ENCODE measurements at regions not wholly inside any gene's neighbourhood (a gene's known extent, or its start where the extent isn't known, plus 50 kb on each side); places are given as distances from the start of the nearest gene placed in this dataset.
A peak's percentile ranks its signal among the peaks of the same experiment; 100 is the strongest.

DNA sequence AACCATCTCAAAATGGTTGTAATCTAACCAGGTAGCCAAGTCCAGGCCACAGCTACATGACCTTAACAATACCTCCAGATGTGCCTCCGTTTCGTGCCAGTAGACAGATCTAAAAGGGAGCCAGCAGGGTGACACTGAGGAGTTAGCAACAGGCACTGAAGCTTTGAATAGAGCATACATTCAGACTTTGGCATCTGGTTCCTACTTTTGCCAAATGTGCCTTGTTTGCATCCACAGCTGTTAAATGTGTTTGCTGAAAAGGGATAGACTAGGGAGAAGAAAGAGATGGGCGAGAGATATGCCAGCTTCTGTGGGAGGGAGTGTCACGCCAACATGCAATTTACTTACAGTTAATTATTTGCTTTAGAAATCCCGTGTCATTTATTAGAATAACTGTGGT, 1433.9 kb upstream of the CADM2 start:
- WGBS (ENCODE audit: low lambda C conversion rate, missing lambda C conversion rate) = 74% methylated on average over 5 of the region's 5 CpGs
- TF ChIP-seq EZH2phosphoT487 (IDR thresholded peaks at IDR 0.05; ENCODE audit: low read depth, severe bottlenecking, unreplicated experiment) (no peak), EZH2 (IDR thresholded peaks at IDR 0.05; ENCODE audit: borderline replicate concordance) (no peak)
- TF ChIP-seq, protein P1, sequence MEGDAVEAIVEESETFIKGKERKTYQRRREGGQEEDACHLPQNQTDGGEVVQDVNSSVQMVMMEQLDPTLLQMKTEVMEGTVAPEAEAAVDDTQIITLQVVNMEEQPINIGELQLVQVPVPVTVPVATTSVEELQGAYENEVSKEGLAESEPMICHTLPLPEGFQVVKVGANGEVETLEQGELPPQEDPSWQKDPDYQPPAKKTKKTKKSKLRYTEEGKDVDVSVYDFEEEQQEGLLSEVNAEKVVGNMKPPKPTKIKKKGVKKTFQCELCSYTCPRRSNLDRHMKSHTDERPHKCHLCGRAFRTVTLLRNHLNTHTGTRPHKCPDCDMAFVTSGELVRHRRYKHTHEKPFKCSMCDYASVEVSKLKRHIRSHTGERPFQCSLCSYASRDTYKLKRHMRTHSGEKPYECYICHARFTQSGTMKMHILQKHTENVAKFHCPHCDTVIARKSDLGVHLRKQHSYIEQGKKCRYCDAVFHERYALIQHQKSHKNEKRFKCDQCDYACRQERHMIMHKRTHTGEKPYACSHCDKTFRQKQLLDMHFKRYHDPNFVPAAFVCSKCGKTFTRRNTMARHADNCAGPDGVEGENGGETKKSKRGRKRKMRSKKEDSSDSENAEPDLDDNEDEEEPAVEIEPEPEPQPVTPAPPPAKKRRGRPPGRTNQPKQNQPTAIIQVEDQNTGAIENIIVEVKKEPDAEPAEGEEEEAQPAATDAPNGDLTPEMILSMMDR (IDR thresholded peaks at IDR 0.05; ENCODE audit: poor library complexity) = no peak
- no peak for DNase-seq (ENCODE audit: low spot score)

DNA sequence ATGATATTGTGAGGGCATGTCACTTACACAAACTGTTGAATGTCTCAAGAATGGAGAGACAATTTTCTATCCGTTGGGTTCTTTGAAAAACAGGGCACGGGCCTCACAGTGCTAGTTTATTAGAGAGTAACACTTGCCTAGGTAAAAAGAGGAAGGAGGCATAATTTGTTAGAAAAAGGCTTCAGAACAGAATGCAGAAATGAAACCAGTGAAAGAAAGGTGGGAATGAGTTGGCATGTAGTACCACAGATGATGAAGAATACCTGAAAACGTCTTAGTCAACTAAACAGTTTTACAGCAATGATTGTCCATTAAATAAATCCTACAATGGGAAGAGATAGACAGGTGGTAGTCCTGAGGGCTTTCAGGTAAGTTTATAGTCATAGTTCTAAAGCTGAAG, 1399.7 kb upstream of the CADM2 start:
- Histone ChIP-seq H3K4me2 (no peak overlapping the region), H3K9me2 (replicated peaks; ENCODE audit: insufficient read depth) (no peaks in the 10 kb centered on the region), H2AFZ (no peak overlapping the region), H3K27ac (no peak overlapping the region), H3K27me3 (no peaks in the 10 kb centered on the region), H3K79me2 (no peaks in the 10 kb centered on the region), H3K4me3 (no peak overlapping the region), H4K20me1 (ENCODE audit: insufficient read depth, poor library complexity, severe bottlenecking) (no peaks in the 10 kb centered on the region), H3K9me3 (ENCODE audit: low read depth) (no peaks in the 10 kb centered on the region), H3K4me1 (ENCODE audit: insufficient read depth) (no peaks in the 10 kb centered on the region), H3K36me3 (replicated peaks; ENCODE audit: insufficient read depth, low read depth) (no peaks in the 10 kb centered on the region)
- WGBS (ENCODE audit: low lambda C conversion rate, missing lambda C conversion rate) = 91% methylated on average over 3 of the region's 3 CpGs
- no peak for DNase-seq (ENCODE audit: low spot score)
- no peak for TF ChIP-seq EZH2 (IDR thresholded peaks at IDR 0.05; ENCODE audit: borderline replicate concordance)
- TF ChIP-seq, protein P1 (IDR thresholded peaks at IDR 0.05; ENCODE audit: poor library complexity) = no peak
- TF ChIP-seq EZH2phosphoT487 (IDR thresholded peaks at IDR 0.05; ENCODE audit: low read depth, severe bottlenecking, unreplicated experiment) = no peak

More for the DNA sequence above, 1433.9 kb upstream of the CADM2 start:
- no peaks in the 10 kb centered on the region for H3K27me3 ChIP-seq
- H3K4me1 ChIP-seq (ENCODE audit: insufficient read depth) = no peaks in the 10 kb centered on the region
- H3K79me2 ChIP-seq = no peaks in the 10 kb centered on the region
- H3K36me3 ChIP-seq (replicated peaks; ENCODE audit: insufficient read depth, low read depth) = no peaks in the 10 kb centered on the region
- H3K4me2 ChIP-seq = no peak overlapping the region
- H2AFZ ChIP-seq = no peak overlapping the region
- H4K20me1 ChIP-seq (ENCODE audit: insufficient read depth, poor library complexity, severe bottlenecking) = no peaks in the 10 kb centered on the region
- no peak overlapping the region for H3K4me3 ChIP-seq
- no peaks in the 10 kb centered on the region for H3K9me2 ChIP-seq (replicated peaks; ENCODE audit: insufficient read depth)
- H3K9me3 ChIP-seq (ENCODE audit: low read depth) = no peaks in the 10 kb centered on the region
- no peak overlapping the region for H3K27ac ChIP-seq

DNA sequence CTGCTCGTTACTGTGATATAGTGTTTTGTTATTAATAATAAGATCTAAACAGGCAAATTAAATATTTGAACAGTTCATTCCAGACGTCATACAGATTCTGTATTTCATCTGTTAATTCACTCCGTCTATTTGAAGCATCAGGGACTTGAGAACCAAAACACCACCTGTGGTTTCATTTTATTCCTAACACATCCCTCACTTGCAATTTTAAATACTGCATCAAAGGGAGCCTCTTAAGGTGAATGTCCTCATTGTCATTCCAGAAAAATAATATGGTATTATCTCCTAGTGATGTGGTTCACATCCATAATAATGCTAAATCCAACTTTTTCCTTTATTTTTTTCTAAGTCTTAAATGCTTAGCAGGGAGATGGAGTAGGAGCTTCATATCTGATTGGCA, 1390.9 kb upstream of the CADM2 start:
- Histone ChIP-seq H3K4me3 (no peak overlapping the region), H3K4me1 (ENCODE audit: insufficient read depth) (no peaks in the 10 kb centered on the region), H4K20me1 (ENCODE audit: insufficient read depth, poor library complexity, severe bottlenecking) (no peaks in the 10 kb centered on the region), H3K9me2 (replicated peaks; ENCODE audit: insufficient read depth) (no peaks in the 10 kb centered on the region), H3K9me3 (ENCODE audit: low read depth) (no peaks in the 10 kb centered on the region), H2AFZ (no peak overlapping the region), H3K79me2 (no peaks in the 10 kb centered on the region), H3K4me2 (peak overlapping the region; percentile 36), H3K36me3 (replicated peaks; ENCODE audit: insufficient read depth, low read depth) (no peaks in the 10 kb centered on the region), H3K27me3 (no peaks in the 10 kb centered on the region), H3K27ac (no peak overlapping the region)
- WGBS (ENCODE audit: low lambda C conversion rate, missing lambda C conversion rate) = 23% methylated on average over 3 of the region's 3 CpGs
- no peak for DNase-seq (ENCODE audit: low spot score)
- no peak for TF ChIP-seq EZH2 (IDR thresholded peaks at IDR 0.05; ENCODE audit: borderline replicate concordance)
- TF ChIP-seq, protein P1 (IDR thresholded peaks at IDR 0.05; ENCODE audit: poor library complexity) = no peak
- no peak for TF ChIP-seq EZH2phosphoT487 (IDR thresholded peaks at IDR 0.05; ENCODE audit: low read depth, severe bottlenecking, unreplicated experiment)

DNA sequence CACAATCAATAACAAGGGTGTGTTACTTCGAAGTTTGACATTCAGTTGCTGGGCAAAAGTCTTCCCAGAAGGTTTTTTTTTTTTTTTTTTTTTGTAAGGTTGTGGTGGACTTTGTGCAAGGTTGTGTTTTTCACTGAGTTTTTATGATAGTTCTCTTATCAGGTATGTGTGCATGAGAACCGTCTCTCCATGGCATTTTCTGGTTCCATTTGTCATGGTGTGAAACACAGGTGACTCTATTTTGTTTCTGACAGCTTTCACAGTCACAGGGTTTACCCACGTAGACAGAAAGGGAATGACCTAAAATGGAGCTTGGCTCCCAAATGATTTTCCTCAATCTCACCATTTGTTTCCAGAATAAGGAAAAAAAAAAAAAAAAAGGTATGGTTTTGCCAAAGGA, 1377.2 kb upstream of the CADM2 start:
- DNase-seq (ENCODE audit: low spot score) = no peak
- Histone ChIP-seq H3K27ac (no peak overlapping the region), H3K36me3 (replicated peaks; ENCODE audit: insufficient read depth, low read depth) (no peaks in the 10 kb centered on the region), H4K20me1 (ENCODE audit: insufficient read depth, poor library complexity, severe bottlenecking) (no peaks in the 10 kb centered on the region), H3K27me3 (no peaks in the 10 kb centered on the region), H2AFZ (no peak overlapping the region), H3K79me2 (no peaks in the 10 kb centered on the region), H3K4me3 (no peak overlapping the region), H3K9me2 (replicated peaks; ENCODE audit: insufficient read depth) (no peaks in the 10 kb centered on the region), H3K4me1 (ENCODE audit: insufficient read depth) (no peaks in the 10 kb centered on the region), H3K4me2 (no peak overlapping the region), H3K9me3 (ENCODE audit: low read depth) (no peaks in the 10 kb centered on the region)
- no peak for TF ChIP-seq EZH2phosphoT487 (IDR thresholded peaks at IDR 0.05; ENCODE audit: low read depth, severe bottlenecking, unreplicated experiment)
- no peak for TF ChIP-seq EZH2 (IDR thresholded peaks at IDR 0.05; ENCODE audit: borderline replicate concordance)
- TF ChIP-seq, protein P1 (IDR thresholded peaks at IDR 0.05; ENCODE audit: poor library complexity) = no peak
- WGBS (ENCODE audit: low lambda C conversion rate, missing lambda C conversion rate) = 58% methylated on average over 3 of the region's 3 CpGs

Measured in hepatocyte (in vitro differentiated cells).